ENCODE measurements at regions not wholly inside any gene's neighbourhood (a gene's known extent, or its start where the extent isn't known, plus 50 kb on each side); places are given as distances from the start of the nearest gene placed in this dataset.

- DNase-seq (ENCODE audit: low read depth), result no peak
Measured at GRCh38 chr3:118277814-118278213, 756.8 kb downstream of the IGSF11 start.

- DNase-seq (ENCODE audit: low read depth), result no peak
Measured at GRCh38 chr3:118292841-118293240, 741.8 kb downstream of the IGSF11 start.

GRCh38 chr3:118298133-118298532, 736.5 kb downstream of the IGSF11 start:
- no peak for DNase-seq (ENCODE audit: low read depth)

GRCh38 chr3:118304557-118304956, 730.1 kb downstream of the IGSF11 start:
- DNase-seq (ENCODE audit: low read depth), result no peak

GRCh38 chr3:118332699-118333098, 701.9 kb downstream of the IGSF11 start:
- DNase-seq (ENCODE audit: low read depth), result no peak

GRCh38 chr3:118337649-118338048, 697.0 kb downstream of the IGSF11 start:
- DNase-seq (ENCODE audit: low read depth), result no peak

GRCh38 chr3:118347396-118348168, 687.1 kb downstream of the IGSF11 start:
- DNase-seq (ENCODE audit: low read depth), result no peak

GRCh38 chr3:118348169-118348557, 686.5 kb downstream of the IGSF11 start:
- no peak for DNase-seq (ENCODE audit: low read depth)

- DNase-seq (ENCODE audit: low read depth), result no peak
Measured at GRCh38 chr3:118354556-118354955, 680.1 kb downstream of the IGSF11 start.

GRCh38 chr3:118369892-118370491, 664.7 kb downstream of the IGSF11 start:
- no peak for DNase-seq (ENCODE audit: low read depth)

- DNase-seq (ENCODE audit: low read depth), result no peak
Measured at GRCh38 chr3:118380576-118380975, 654.1 kb downstream of the IGSF11 start.

GRCh38 chr3:118396491-118396890, 638.2 kb downstream of the IGSF11 start:
- no peak for DNase-seq (ENCODE audit: low read depth)

GRCh38 chr3:118400086-118400485, 634.6 kb downstream of the IGSF11 start:
- DNase-seq (ENCODE audit: low read depth), result no peak

GRCh38 chr3:118400886-118401285, 633.8 kb downstream of the IGSF11 start:
- no peak for DNase-seq (ENCODE audit: low read depth)

- DNase-seq (ENCODE audit: low read depth), result no peak
Measured at GRCh38 chr3:118401887-118402286, 632.8 kb downstream of the IGSF11 start.

GRCh38 chr3:118402971-118403370, 631.7 kb downstream of the IGSF11 start:
- DNase-seq (ENCODE audit: low read depth), result no peak

GRCh38 chr3:118406562-118406961, 628.1 kb downstream of the IGSF11 start:
- DNase-seq (ENCODE audit: low read depth), result no peak

GRCh38 chr3:118408431-118408830, 626.2 kb downstream of the IGSF11 start:
- DNase-seq (ENCODE audit: low read depth), result no peak

GRCh38 chr3:118412503-118412902, 622.1 kb downstream of the IGSF11 start:
- no peak for DNase-seq (ENCODE audit: low read depth)

- DNase-seq (ENCODE audit: low read depth), result no peak
Measured at GRCh38 chr3:118425272-118425837, 609.3 kb downstream of the IGSF11 start.

- no peak for DNase-seq (ENCODE audit: low read depth)
Measured at GRCh38 chr3:118433825-118434224, 600.8 kb downstream of the IGSF11 start.

GRCh38 chr3:118435851-118436350, 598.7 kb downstream of the IGSF11 start:
- no peak for DNase-seq (ENCODE audit: low read depth)

- no peak for DNase-seq (ENCODE audit: low read depth)
Measured at GRCh38 chr3:118436697-118437262, 597.9 kb downstream of the IGSF11 start.

Data from GM04504 (cell line).